ENCODE measurements at regions not wholly inside any gene's neighbourhood (a gene's known extent, or its start where the extent isn't known, plus 50 kb on each side); places are given as distances from the start of the nearest gene placed in this dataset.

DNA sequence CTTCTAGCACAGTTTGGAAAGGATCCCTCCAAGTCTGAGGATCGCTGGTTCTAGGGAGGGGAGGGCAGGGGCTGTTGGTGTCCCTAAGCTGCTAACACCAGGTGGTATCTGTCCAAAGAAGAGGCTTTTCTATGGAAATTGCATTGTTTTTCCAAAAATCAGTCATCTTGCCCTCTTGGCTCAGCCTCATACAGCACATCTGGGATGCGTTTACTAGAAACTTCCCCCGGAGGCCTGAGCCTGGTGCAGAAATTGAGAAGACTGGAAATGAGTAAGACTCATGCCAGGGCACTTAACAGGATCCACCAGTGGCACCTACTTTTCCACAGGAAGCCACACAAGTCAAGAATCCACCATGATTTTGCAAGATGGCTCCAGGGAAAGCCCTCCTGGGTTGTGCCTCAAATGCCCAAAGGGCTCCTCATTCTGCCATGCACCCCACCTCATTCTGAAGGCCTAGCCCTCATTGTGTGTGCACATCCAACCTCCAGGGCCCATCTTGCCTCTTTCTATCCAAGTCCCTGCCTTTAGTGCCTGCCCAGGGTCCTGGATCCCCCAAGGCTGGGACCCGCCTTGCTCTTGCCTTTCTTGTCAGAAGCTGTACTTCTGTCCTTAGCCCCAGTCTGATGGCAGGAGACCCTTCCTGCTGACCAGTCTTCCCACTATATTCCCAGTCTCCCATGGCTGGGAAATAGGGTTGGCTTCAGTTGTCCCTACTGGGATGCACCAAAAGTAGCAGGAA lies 97.6 kb downstream of the MRPL14 start:
- no peak overlapping the region for H3K27ac ChIP-seq
- TF ChIP-seq, protein P1, sequence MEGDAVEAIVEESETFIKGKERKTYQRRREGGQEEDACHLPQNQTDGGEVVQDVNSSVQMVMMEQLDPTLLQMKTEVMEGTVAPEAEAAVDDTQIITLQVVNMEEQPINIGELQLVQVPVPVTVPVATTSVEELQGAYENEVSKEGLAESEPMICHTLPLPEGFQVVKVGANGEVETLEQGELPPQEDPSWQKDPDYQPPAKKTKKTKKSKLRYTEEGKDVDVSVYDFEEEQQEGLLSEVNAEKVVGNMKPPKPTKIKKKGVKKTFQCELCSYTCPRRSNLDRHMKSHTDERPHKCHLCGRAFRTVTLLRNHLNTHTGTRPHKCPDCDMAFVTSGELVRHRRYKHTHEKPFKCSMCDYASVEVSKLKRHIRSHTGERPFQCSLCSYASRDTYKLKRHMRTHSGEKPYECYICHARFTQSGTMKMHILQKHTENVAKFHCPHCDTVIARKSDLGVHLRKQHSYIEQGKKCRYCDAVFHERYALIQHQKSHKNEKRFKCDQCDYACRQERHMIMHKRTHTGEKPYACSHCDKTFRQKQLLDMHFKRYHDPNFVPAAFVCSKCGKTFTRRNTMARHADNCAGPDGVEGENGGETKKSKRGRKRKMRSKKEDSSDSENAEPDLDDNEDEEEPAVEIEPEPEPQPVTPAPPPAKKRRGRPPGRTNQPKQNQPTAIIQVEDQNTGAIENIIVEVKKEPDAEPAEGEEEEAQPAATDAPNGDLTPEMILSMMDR (conservative IDR thresholded peaks at IDR 0.05): no peak

DNA sequence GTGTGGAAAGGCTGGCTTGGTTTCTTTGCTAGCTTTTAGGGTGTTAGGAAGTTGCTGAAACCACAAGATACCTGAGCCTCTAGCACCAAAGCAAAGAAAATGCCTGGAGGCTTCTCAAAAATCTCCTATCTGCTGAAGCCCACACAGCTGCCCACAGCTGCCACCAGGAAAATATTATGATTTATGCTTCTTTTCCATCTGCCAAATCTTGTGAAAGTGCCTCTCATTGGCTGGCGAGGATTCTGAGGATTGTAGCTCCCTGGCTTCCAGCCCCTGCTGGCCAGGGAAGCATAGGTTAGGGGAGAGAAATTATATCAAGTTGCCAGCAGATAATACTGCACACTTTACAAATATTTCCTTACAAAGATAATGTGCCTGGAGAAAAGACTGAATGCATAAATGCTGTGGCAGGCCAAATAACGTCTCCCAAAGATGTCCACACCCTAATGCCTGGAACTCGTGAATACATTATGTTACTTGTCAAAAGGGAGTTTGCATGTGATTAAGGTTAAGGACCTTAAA lies 98.4 kb downstream of the MRPL14 start:
- no peak overlapping the region for H3K27ac ChIP-seq
- TF ChIP-seq, protein P1 (conservative IDR thresholded peaks at IDR 0.05): no peak; the same call in 1 of the 2 replicates

DNA sequence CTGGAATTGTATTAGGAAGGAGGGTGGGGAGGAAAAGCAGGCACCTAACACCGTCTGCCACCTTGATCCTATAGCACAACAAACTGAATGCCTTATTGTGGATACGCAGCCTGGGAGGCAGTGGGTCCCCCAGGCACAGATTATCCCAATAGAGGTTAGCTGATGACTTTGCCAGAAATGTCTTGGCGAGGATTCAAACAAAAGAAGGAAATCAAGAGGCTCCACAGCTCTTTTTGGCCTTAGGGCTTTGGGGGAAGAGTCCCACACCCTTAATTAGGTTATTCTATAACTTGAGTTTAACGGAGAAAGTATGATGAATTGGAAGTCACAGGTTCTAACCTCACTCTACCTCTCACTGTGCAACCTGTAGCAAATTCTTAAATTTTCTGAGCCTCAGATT lies 102.0 kb downstream of the MRPL14 start:
- no peak overlapping the region for H3K27ac ChIP-seq
- TF ChIP-seq, protein P1 (conservative IDR thresholded peaks at IDR 0.05): no peak

DNA sequence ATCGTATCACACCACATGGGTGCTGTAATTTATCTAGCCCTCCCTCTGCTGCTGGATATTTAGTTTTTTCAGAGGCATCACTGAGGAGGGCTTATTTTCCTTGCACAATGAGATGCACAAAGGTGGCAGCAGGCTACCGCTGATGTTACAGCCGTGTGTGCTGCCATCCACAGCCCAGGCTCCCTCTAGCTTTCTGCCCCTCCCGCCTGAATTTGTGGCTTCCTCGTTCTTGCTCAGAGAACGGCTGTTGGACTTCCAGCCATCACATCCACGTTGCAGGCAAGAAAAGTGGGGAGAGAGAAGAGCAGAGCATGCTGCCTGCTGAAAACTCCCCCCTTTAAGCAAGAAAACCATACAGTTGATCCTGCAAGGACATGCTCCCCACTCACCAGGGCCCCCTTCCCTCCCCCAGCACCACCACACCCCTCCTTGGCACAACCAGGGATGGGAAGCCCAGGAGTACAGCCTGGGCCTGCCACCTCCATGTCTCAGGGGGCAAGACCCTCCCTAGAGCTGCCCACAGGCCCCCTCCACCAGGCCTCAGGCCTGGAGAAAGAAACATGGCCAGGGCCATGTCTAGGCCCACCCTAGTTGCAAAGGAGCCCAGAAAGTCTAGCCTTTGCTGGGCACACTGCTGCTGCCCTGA lies 102.6 kb downstream of the MRPL14 start:
- TF ChIP-seq, protein P1 (conservative IDR thresholded peaks at IDR 0.05): no peak
- no peak overlapping the region for H3K27ac ChIP-seq

DNA sequence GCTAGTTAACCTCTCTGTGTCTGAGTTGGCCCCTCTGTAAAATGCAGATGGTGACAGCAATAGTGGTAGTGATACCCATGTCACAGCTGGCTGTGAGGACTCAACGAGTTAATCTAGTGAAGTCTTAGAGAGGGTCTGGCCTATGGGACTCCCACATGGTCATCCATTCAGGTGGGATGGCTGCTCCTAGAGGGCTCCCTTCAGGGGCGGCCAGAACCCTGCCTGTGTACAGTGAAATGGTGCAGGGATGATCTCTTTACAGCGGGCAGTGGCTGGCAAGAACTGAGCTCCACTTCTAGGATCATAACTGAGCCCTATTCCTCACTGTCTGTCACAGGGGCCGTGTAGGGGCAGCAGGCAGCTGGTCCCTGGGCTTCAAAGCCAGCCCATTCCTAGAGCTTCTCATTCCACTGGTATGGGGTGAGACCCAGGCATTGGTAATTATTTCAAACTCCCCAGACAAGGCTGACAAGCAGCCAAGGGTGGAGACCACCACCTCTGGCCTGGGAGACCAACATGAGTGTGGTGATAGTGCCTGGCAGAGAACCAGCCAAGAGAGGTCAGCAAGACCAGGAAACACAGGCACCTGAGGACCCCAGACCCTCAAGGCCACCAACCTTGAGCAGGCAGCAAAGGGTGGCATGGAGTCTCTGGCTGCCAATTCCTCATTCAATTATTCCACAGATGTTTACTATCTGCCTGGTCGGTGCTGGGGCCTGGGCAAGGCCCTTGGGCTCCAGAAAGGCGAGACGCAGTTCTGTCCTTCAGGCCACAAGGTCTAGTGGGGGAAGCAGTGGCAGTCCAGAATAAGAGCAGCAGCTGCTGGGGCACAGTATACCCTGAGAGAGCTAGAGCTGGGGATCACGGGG lies 103.4 kb downstream of the MRPL14 start:
- TF ChIP-seq, protein P1 (conservative IDR thresholded peaks at IDR 0.05): no peak
- H3K27ac ChIP-seq: no peak overlapping the region

DNA sequence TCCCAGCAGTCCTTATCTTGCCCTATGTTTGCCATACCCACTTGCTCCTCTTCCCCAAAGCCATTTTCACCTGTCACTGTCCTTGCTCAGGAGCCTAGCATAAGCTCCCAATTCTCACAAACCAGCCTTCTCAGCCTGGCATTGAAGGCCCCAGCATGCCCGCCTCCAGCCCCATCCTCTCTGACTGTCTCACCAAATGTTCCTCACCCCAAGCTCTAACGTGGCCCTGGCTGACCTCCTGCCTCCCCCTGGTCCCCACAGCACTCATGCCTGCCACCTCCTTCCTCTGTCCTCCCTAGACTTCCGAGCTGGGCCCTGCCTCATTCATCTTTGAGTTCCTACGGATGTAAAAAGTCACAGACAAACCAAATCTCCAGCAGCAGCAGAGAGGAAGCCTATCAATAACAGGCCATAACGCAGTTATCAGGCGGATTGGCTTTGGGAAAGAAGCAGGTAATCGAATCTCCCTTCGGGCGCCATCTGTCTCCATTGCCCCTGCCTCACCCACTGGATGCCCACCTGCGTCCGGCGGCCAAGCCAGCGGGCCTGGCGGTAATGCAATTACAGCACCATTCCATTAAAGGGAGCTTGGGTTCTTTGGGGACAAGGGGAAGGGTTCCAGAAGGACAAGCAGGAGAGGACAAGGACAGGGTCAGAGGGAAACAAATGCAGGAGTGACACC lies 104.4 kb downstream of the MRPL14 start:
- no peak overlapping the region for H3K27ac ChIP-seq
- TF ChIP-seq, protein P1 (conservative IDR thresholded peaks at IDR 0.05): no peak

Data from VCaP (cell line).